Mesenchymal stem cell (in vitro differentiated cells and primary cell): ENCODE measurements at regions not wholly inside any gene's neighbourhood (a gene's known extent, or its start where the extent isn't known, plus 50 kb on each side); places are given as distances from the start of the nearest gene placed in this dataset.

ENCODE experiments used
- DNase-seq: peaks from one replicate; pipeline ENCODE4 v3.0.0-alpha.2; 2013
- H2AFZ ChIP-seq: one replicate; pipeline ENCODE4 v1.6.1; 2013; ENCODE audit warnings: low read depth, mild to moderate bottlenecking, control low read depth, inconsistent platforms, low read length, moderate library complexity
- H2AK5ac ChIP-seq: 2 replicates; pipeline ENCODE4 v1.6.1; 2013; ENCODE audit warnings: low read length, moderate library complexity, mild to moderate bottlenecking, inconsistent platforms; ENCODE audit not compliant: severe bottlenecking
- H2BK120ac ChIP-seq: one replicate; pipeline ENCODE4 v1.6.1; 2013; ENCODE audit warnings: low read depth, mild to moderate bottlenecking, inconsistent platforms, low read length, moderate library complexity
- H2BK12ac ChIP-seq, 2 experiments: one replicate each; pipeline ENCODE4 v1.6.1; 2013; ENCODE audit warnings: inconsistent platforms in 2 of 2, low read length in 2 of 2, mild to moderate bottlenecking in 2 of 2, moderate library complexity in 2 of 2, control low read depth in 1 of 2
- H2BK15ac ChIP-seq: one replicate; pipeline ENCODE4 v1.6.1; 2013; ENCODE audit warnings: mild to moderate bottlenecking, low read depth, inconsistent platforms; ENCODE audit not compliant: poor library complexity, severe bottlenecking
- H2BK5ac ChIP-seq: 2 replicates; pipeline ENCODE4 v1.6.1; 2013; ENCODE audit warnings: low read depth, mild to moderate bottlenecking, low read length, control low read depth, inconsistent platforms; ENCODE audit not compliant: poor library complexity, severe bottlenecking
- H3K14ac ChIP-seq, 2 experiments: one replicate each; pipeline ENCODE4 v1.6.1; 2013; ENCODE audit warnings: inconsistent platforms in 2 of 2, low read length in 2 of 2, control low read depth in 1 of 2, mild to moderate bottlenecking in 1 of 2, moderate library complexity in 1 of 2
- H3K18ac ChIP-seq, 2 experiments: one replicate each; pipeline ENCODE4 v1.6.1; 2013; ENCODE audit warnings: inconsistent platforms in 2 of 2, low read length in 2 of 2, control low read depth in 1 of 2, low read depth in 1 of 2, mild to moderate bottlenecking in 1 of 2
- H3K23ac ChIP-seq, 2 experiments: one replicate each; pipeline ENCODE4 v1.6.1; 2013; ENCODE audit warnings: inconsistent platforms in 2 of 2, low read length in 2 of 2, mild to moderate bottlenecking in 2 of 2, moderate library complexity in 2 of 2, control low read depth in 1 of 2
- H3K27ac ChIP-seq: 2 replicates; pipeline ENCODE4 v1.5.1; 2013; ENCODE audit warnings: mild to moderate bottlenecking, moderate library complexity, low read length, control low read depth, inconsistent platforms; ENCODE audit not compliant: poor library complexity, severe bottlenecking
- H3K27me3 ChIP-seq, 2 experiments: 2 replicates each; pipeline versions ENCODE4 v1.6.1 to v1.7.0; 2013; ENCODE audit warnings: low read length in 2 of 2, mild to moderate bottlenecking in 2 of 2, moderate library complexity in 2 of 2, control low read depth in 1 of 2, inconsistent platforms in 1 of 2; ENCODE audit not compliant: control insufficient read depth in 1 of 2, insufficient read depth in 1 of 2
- H3K36me3 ChIP-seq, 2 experiments: 2 replicates each; pipeline versions ENCODE4 v1.6.1 to v1.7.0; 2013; ENCODE audit warnings: low read length in 2 of 2, control low read depth in 1 of 2, inconsistent platforms in 1 of 2, low read depth in 1 of 2, mild to moderate bottlenecking in 1 of 2; ENCODE audit not compliant: insufficient read depth in 2 of 2, control insufficient read depth in 1 of 2
- H3K4ac ChIP-seq, 2 experiments: one replicate each; pipeline ENCODE4 v1.6.1; 2013; ENCODE audit warnings: inconsistent platforms in 2 of 2, low read length in 2 of 2, mild to moderate bottlenecking in 2 of 2, moderate library complexity in 2 of 2, control low read depth in 1 of 2, low read depth in 1 of 2
- H3K4me1 ChIP-seq: 2 replicates; pipeline ENCODE4 v1.6.1; 2013; ENCODE audit warnings: low read depth, low read length, control low read depth; ENCODE audit not compliant: control insufficient read depth, insufficient read depth
- H3K4me2 ChIP-seq: 2 replicates; pipeline ENCODE4 v1.6.1; 2013; ENCODE audit warnings: low read length, mild to moderate bottlenecking, inconsistent platforms; ENCODE audit not compliant: poor library complexity, severe bottlenecking
- H3K4me3 ChIP-seq, 2 experiments: 2 replicates each; pipeline versions ENCODE4 v1.5.1 to v1.7.0; 2013; ENCODE audit warnings: low read length in 2 of 2, mild to moderate bottlenecking in 2 of 2, control low read depth in 1 of 2, low read depth in 1 of 2; ENCODE audit not compliant: insufficient read depth in 1 of 2
- H3K79me1 ChIP-seq: replicated peaks from 2 replicates; pipeline ENCODE4 v1.6.1; 2013; ENCODE audit warnings: mild to moderate bottlenecking, control low read depth, low read length, inconsistent platforms; ENCODE audit not compliant: poor library complexity, severe bottlenecking
- H3K9ac ChIP-seq: 2 replicates; pipeline ENCODE4 v1.7.0; 2013; ENCODE audit warnings: mild to moderate bottlenecking, low read length, moderate library complexity
- H3K9me3 ChIP-seq: 2 replicates; pipeline ENCODE4 v1.7.0; 2013; ENCODE audit warnings: mild to moderate bottlenecking, low read length; ENCODE audit not compliant: control insufficient read depth
- H4K8ac ChIP-seq: one replicate; pipeline ENCODE4 v1.6.1; 2013; ENCODE audit warnings: inconsistent platforms, mild to moderate bottlenecking, low read length, moderate library complexity
- H4K91ac ChIP-seq: one replicate; pipeline ENCODE4 v1.6.1; 2013; ENCODE audit warnings: mild to moderate bottlenecking, low read length, inconsistent platforms
- WGBS: methylation state at CpG from one replicate; pipeline ENCODE4 v1.1.7; 2013; ENCODE audit warnings: mixed read lengths; 5-methylcytosine and 5-hydroxymethylcytosine counted together

GRCh38 chr9:109629615-109630014, 131.5 kb upstream of the PTPN3 start:
- Histone ChIP-seq H3K18ac (no peak overlapping the region), H2BK120ac (no peak overlapping the region), H3K9me3 (no peaks in the 10 kb centered on the region), H2BK5ac (no peak overlapping the region), H3K4ac (no peak overlapping the region), H3K4me2 (no peak overlapping the region), H4K8ac (no peak overlapping the region), H2BK12ac (no peak overlapping the region), H3K4me1 (no peaks in the 10 kb centered on the region), H3K36me3 (no peaks in the 10 kb centered on the region), H2BK15ac (no peak overlapping the region), H3K27me3 (peaks cover 30 to 51% of the 10 kb centered on the region in 2 experiments), H3K14ac (no peak overlapping the region), H3K9ac (no peak overlapping the region), H4K91ac (no peak overlapping the region), H3K27ac (no peak overlapping the region), H2AFZ (no peak overlapping the region), H3K4me3 (no peak overlapping the region), H3K79me1 (no peaks in the 10 kb centered on the region), H2AK5ac (no peak overlapping the region), H3K23ac (no peak overlapping the region)
- 24% methylated on average over 1 of the region's 1 CpG for WGBS
- DNase-seq = no peak

- no peak overlapping the region for H2BK5ac ChIP-seq
- no peak overlapping the region for H3K9ac ChIP-seq
- no peaks in the 10 kb centered on the region for H3K4me1 ChIP-seq
- no peak overlapping the region for H2BK12ac ChIP-seq
- H4K8ac ChIP-seq = no peak overlapping the region
- no peak overlapping the region for H3K4me3 ChIP-seq
- H3K27me3 ChIP-seq = peaks cover 29 to 64% of the 10 kb centered on the region in 2 experiments
- no peak overlapping the region for H2BK15ac ChIP-seq
- no peak overlapping the region for H3K4ac ChIP-seq
- H3K23ac ChIP-seq = no peak overlapping the region
- no peaks in the 10 kb centered on the region for H3K9me3 ChIP-seq
- H3K4me2 ChIP-seq = no peak overlapping the region
- no peak overlapping the region for H3K14ac ChIP-seq
- no peaks in the 10 kb centered on the region for H3K36me3 ChIP-seq
- H2AFZ ChIP-seq = no peak overlapping the region
- H3K27ac ChIP-seq = no peak overlapping the region
- 80% methylated on average over 2 of the region's 2 CpGs for WGBS
- no peak overlapping the region for H4K91ac ChIP-seq
- H2AK5ac ChIP-seq = no peak overlapping the region
- no peaks in the 10 kb centered on the region for H3K79me1 ChIP-seq
- DNase-seq = no peak
- no peak overlapping the region for H2BK120ac ChIP-seq
- H3K18ac ChIP-seq = no peak overlapping the region
Observed at GRCh38 chr9:109632817-109633216, 134.7 kb upstream of the PTPN3 start.

- Histone ChIP-seq H3K27me3 (peaks cover 70 to 76% of the 10 kb centered on the region in 2 experiments), H2BK12ac (no peak overlapping the region), H2AFZ (no peak overlapping the region), H3K4me2 (peak overlapping the region; percentile 83), H3K9me3 (peaks cover 3% of the 10 kb centered on the region), H2BK5ac (no peak overlapping the region), H4K8ac (no peak overlapping the region), H3K4me1 (peaks cover 13% of the 10 kb centered on the region), H3K36me3 (no peaks in the 10 kb centered on the region), H3K27ac (no peak overlapping the region), H3K4ac (no peak overlapping the region), H3K18ac (no peak overlapping the region), H3K14ac (no peak overlapping the region), H3K23ac (no peak overlapping the region), H4K91ac (no peak overlapping the region), H3K79me1 (no peaks in the 10 kb centered on the region), H3K9ac (peak overlapping the region; percentile 44), H2BK15ac (no peak overlapping the region), H2AK5ac (no peak overlapping the region), H3K4me3 (peak overlapping the region; percentile 50 to 78), H2BK120ac (no peak overlapping the region)
- 9% methylated on average over 41 of the region's 43 CpGs for WGBS
- DNase-seq = no peak
Observed at GRCh38 chr9:109639674-109640579, 140.1 kb upstream of the PALM2AKAP2 start.

- Histone ChIP-seq H4K8ac (no peak overlapping the region), H2BK12ac (no peak overlapping the region), H3K4me3 (peak overlapping the region; percentile 50 to 78), H3K9me3 (peaks cover 3% of the 10 kb centered on the region), H3K79me1 (no peaks in the 10 kb centered on the region), H3K27me3 (peaks cover 70 to 75% of the 10 kb centered on the region in 2 experiments), H3K4me1 (peaks cover 13% of the 10 kb centered on the region), H3K9ac (peak overlapping the region; percentile 44), H2BK15ac (no peak overlapping the region), H2AK5ac (no peak overlapping the region), H3K36me3 (no peaks in the 10 kb centered on the region), H3K14ac (no peak overlapping the region), H3K4ac (no peak overlapping the region), H4K91ac (no peak overlapping the region), H2AFZ (no peak overlapping the region), H2BK120ac (no peak overlapping the region), H3K23ac (no peak overlapping the region), H3K18ac (no peak overlapping the region), H3K27ac (no peak overlapping the region), H3K4me2 (peak overlapping the region; percentile 83), H2BK5ac (no peak overlapping the region)
- DNase-seq = peak; percentile 16
- 10% methylated on average over 53 of the region's 59 CpGs for WGBS
Observed at GRCh38 chr9:109640580-109641371, 139.2 kb upstream of the PALM2AKAP2 start.
